ENCODE measurements at regions not wholly inside any gene's neighbourhood (a gene's known extent, or its start where the extent isn't known, plus 50 kb on each side); places are given as distances from the start of the nearest gene placed in this dataset.

GRCh38 chr9:115385383-115386122 is 267.6 kb upstream of the TNC start:
- in situ Hi-C loops (cut with MboI; ENCODE audit: low pct_unique_long_range_greater_than_20kb, low sequenced_read_pairs) = no loop called here
- no peak for DNase-seq

GRCh38 chr9:115386963-115387770 is 269.2 kb upstream of the TNC start:
- no peak for DNase-seq
- in situ Hi-C loops (cut with MboI; ENCODE audit: low pct_unique_long_range_greater_than_20kb, low sequenced_read_pairs) = no loop called here

GRCh38 chr9:115391168-115391825 is 273.3 kb upstream of the TNC start:
- DNase-seq = no peak

GRCh38 chr9:115393976-115394775 is 276.2 kb upstream of the TNC start:
- no peak for DNase-seq
- in situ Hi-C loops (cut with MboI; ENCODE audit: low pct_unique_long_range_greater_than_20kb, low sequenced_read_pairs) = no loop called here

More at GRCh38 chr9:115391168-115391825, 273.3 kb upstream of the TNC start:
- in situ Hi-C loops (cut with MboI; ENCODE audit: low pct_unique_long_range_greater_than_20kb, low sequenced_read_pairs) = no loop called here

- in situ Hi-C loops (cut with MboI; ENCODE audit: low pct_unique_long_range_greater_than_20kb, low sequenced_read_pairs) = no loop called here
- no peak for DNase-seq
Measured at GRCh38 chr9:115395511-115396021, 277.6 kb upstream of the TNC start.

- in situ Hi-C loops (cut with MboI; ENCODE audit: low pct_unique_long_range_greater_than_20kb, low sequenced_read_pairs) = no loop called here
Measured at GRCh38 chr9:115396071-115396529, 278.1 kb upstream of the TNC start.

GRCh38 chr9:115397591-115398312 is 279.8 kb upstream of the TNC start:
- in situ Hi-C loops (cut with MboI; ENCODE audit: low pct_unique_long_range_greater_than_20kb, low sequenced_read_pairs) = no loop called here

More at GRCh38 chr9:115396071-115396529, 278.1 kb upstream of the TNC start:
- DNase-seq = no peak

GRCh38 chr9:115398313-115398650 is 280.3 kb upstream of the TNC start:
- no peak for DNase-seq
- in situ Hi-C loops (cut with MboI; ENCODE audit: low pct_unique_long_range_greater_than_20kb, low sequenced_read_pairs) = no loop called here

More at GRCh38 chr9:115397591-115398312, 279.8 kb upstream of the TNC start:
- DNase-seq = no peak

- DNase-seq = no peak
- in situ Hi-C loops (cut with MboI; ENCODE audit: low pct_unique_long_range_greater_than_20kb, low sequenced_read_pairs) = no loop called here
Measured at GRCh38 chr9:115398996-115399395, 281.0 kb upstream of the TNC start.

GRCh38 chr9:115400796-115401195 is 282.8 kb upstream of the TNC start:
- DNase-seq = no peak
- in situ Hi-C loops (cut with MboI; ENCODE audit: low pct_unique_long_range_greater_than_20kb, low sequenced_read_pairs) = no loop called here

- in situ Hi-C loops (cut with MboI; ENCODE audit: low pct_unique_long_range_greater_than_20kb, low sequenced_read_pairs) = no loop called here
- DNase-seq = no peak
Measured at GRCh38 chr9:115401756-115402327, 283.9 kb upstream of the TNC start.

GRCh38 chr9:115403753-115404152 is 285.8 kb upstream of the TNC start:
- no peak for DNase-seq
- in situ Hi-C loops (cut with MboI; ENCODE audit: low pct_unique_long_range_greater_than_20kb, low sequenced_read_pairs) = no loop called here

GRCh38 chr9:115404311-115404710 is 286.4 kb upstream of the TNC start:
- in situ Hi-C loops (cut with MboI; ENCODE audit: low pct_unique_long_range_greater_than_20kb, low sequenced_read_pairs) = no loop called here
- no peak for DNase-seq

- in situ Hi-C loops (cut with MboI; ENCODE audit: low pct_unique_long_range_greater_than_20kb, low sequenced_read_pairs) = no loop called here
- no peak for DNase-seq
Measured at GRCh38 chr9:115411516-115411915, 293.6 kb upstream of the TNC start.

GRCh38 chr9:115411993-115412452 is 294.1 kb upstream of the TNC start:
- no peak for DNase-seq
- in situ Hi-C loops (cut with MboI; ENCODE audit: low pct_unique_long_range_greater_than_20kb, low sequenced_read_pairs) = no loop called here

GRCh38 chr9:115412656-115413055 is 294.7 kb upstream of the TNC start:
- in situ Hi-C loops (cut with MboI; ENCODE audit: low pct_unique_long_range_greater_than_20kb, low sequenced_read_pairs) = no loop called here
- no peak for DNase-seq

- no peak for DNase-seq
- in situ Hi-C loops (cut with MboI; ENCODE audit: low pct_unique_long_range_greater_than_20kb, low sequenced_read_pairs) = no loop called here
Measured at GRCh38 chr9:115413304-115413703, 295.3 kb upstream of the TNC start.
